Esophagus (tissue), 2 donors: ENCODE measurements at regions not wholly inside any gene's neighbourhood (a gene's known extent, or its start where the extent isn't known, plus 50 kb on each side); places are given as distances from the start of the nearest gene placed in this dataset.

Experiments
- H3K27ac ChIP-seq, 2 donors: one replicate each; pipeline ENCODE4 v1.5.1; 2013; ENCODE audit warnings: low read depth in 2 of 2, mild to moderate bottlenecking in 2 of 2, inconsistent platforms in 1 of 2, low read length in 1 of 2, moderate library complexity in 1 of 2
- H3K27me3 ChIP-seq, 2 donors: one replicate each; pipeline ENCODE4 v1.6.1; 2013; ENCODE audit warnings: low read length in 2 of 2, control low read depth in 1 of 2, mild to moderate bottlenecking in 1 of 2; ENCODE audit not compliant: insufficient read depth in 2 of 2, control insufficient read depth in 1 of 2
- H3K36me3 ChIP-seq, 2 donors: one replicate each; pipeline ENCODE4 v1.6.1; 2013; ENCODE audit warnings: low read length in 1 of 2; ENCODE audit not compliant: control insufficient read depth in 2 of 2, insufficient read depth in 2 of 2
- H3K4me1 ChIP-seq, 2 donors: one replicate each; pipeline ENCODE4 v1.6.1; 2013; ENCODE audit warnings: low read length in 1 of 2; ENCODE audit not compliant: control insufficient read depth in 2 of 2, insufficient read depth in 2 of 2
- H3K4me3 ChIP-seq, 2 donors: one replicate each; pipeline ENCODE4 v1.5.1; 2013; ENCODE audit warnings: low read length in 2 of 2, mild to moderate bottlenecking in 2 of 2, low read depth in 1 of 2, moderate library complexity in 1 of 2
- H3K9me3 ChIP-seq, 2 donors: one replicate each; pipeline ENCODE4 v1.6.1; 2013; ENCODE audit warnings: mild to moderate bottlenecking in 2 of 2, low read depth in 1 of 2, low read length in 1 of 2, moderate library complexity in 1 of 2; ENCODE audit not compliant: control insufficient read depth in 2 of 2, insufficient read depth in 1 of 2
- WGBS, 2 donors: extraction: QIAGEN DNeasy Blood & Tissue Kit; methylation state at CpG; one replicate each; pipeline ENCODE4 v1.1.7; 2013; 5-methylcytosine and 5-hydroxymethylcytosine counted together
- donor health status: healthy with polysubstance abuse.
- donor health status: Bipolar disorder and iron deficiency.

DNA sequence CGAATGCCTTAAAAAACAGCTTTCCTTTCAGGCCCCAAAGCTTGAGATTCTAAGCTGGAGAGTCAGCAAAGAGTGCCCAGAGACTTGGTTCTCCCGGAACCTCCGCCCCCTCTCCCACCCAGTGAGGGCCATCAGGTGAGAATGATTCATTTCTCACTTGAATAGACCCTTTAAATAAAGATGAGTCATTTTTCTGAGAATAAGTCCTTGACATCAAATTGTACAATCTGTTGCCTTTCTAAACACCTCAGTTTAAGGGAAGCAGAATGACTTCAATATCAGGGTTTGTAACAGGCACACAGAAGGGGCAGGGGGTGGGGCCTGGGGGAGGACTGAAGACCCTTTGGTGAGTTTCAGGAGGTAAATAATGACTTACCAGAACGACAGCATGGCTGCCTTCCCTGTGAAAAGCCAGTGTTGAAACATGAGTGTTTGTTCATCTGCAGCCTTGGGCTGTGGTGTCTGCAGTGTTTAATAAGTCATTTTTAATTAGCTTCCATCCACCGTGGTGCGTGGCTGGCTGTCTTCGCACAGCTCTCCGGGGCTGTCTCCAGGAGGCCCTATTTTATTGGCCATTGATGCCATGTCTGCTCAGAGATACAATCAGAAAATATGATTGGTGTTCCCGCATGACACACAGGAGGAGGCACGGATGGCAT, 134.9 kb upstream of the ZNF236 start:
- Histone ChIP-seq H3K27ac (no peak overlapping the region), H3K9me3 (no peaks in the 10 kb centered on the region)

DNA sequence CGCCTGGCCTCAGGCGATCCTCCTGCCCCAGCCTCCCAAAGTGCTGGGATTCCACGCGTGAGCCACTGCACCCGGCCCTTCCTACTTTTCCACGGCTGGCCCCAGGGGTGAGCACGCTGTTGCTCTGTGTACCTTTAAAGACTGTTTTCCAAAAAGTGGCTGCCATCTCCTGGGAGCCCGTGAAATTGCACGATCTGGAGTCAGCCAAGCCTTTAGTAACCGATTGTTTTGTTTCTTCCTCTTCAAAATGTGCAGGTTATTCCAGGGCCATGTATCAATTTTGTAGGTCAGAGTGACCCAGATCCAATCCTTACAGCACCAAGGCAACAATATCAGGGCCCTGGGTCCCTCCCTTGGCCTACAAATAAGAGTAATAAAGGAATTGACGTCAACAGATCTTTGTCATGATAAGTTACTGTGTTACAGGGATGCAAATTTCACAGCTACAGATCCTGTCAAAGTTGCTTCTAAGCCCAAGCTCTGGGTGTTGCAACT, 135.6 kb upstream of the ZNF236 start:
- no peak overlapping the region for H3K27ac ChIP-seq
- H3K36me3 ChIP-seq = no peaks in the 10 kb centered on the region
- H3K9me3 ChIP-seq = no peaks in the 10 kb centered on the region
- 13 to 14% methylated on average over 11 of the region's 11 CpGs for WGBS, 2 donors
- H3K4me1 ChIP-seq = peaks cover 2 to 4% of the 10 kb centered on the region in 2 donors
- H3K4me3 ChIP-seq = no peak overlapping the region
- H3K27me3 ChIP-seq = no peaks in the 10 kb centered on the region

More for the DNA sequence above, 134.9 kb upstream of the ZNF236 start:
- WGBS, 2 donors = 61 to 63% methylated on average over 10 of the region's 10 CpGs
- H3K4me3 ChIP-seq = no peak overlapping the region
- H3K36me3 ChIP-seq = no peaks in the 10 kb centered on the region
- H3K4me1 ChIP-seq = peaks cover 2 to 4% of the 10 kb centered on the region in 2 donors
- no peaks in the 10 kb centered on the region for H3K27me3 ChIP-seq

DNA sequence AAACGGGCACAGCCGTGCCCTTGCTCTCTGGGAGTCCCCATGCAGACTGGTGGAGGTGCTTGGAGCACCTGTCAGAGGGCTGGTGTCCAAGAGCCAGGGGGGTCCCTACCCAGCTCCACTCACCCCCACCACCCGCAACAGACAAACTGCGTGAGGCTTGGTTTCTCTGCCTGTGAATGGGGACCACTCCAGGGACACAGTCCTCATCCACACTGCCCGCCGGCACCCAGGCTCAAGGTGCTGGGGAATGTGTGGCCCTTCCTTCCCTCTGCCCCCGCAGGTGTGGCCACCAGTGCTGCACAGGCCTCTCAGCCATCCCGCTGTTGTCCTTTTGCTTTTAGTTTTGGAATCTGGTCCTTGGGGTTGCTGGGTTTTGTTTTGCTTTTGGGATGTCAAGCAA, 136.5 kb upstream of the ZNF236 start:
- Histone ChIP-seq H3K4me3 (no peak overlapping the region), H3K27ac (no peak overlapping the region), H3K27me3 (no peaks in the 10 kb centered on the region), H3K36me3 (no peaks in the 10 kb centered on the region), H3K9me3 (no peaks in the 10 kb centered on the region), H3K4me1 (peaks cover 2 to 4% of the 10 kb centered on the region in 2 donors)
- WGBS, 2 donors = 93 to 94% methylated on average over 8 of the region's 8 CpGs

DNA sequence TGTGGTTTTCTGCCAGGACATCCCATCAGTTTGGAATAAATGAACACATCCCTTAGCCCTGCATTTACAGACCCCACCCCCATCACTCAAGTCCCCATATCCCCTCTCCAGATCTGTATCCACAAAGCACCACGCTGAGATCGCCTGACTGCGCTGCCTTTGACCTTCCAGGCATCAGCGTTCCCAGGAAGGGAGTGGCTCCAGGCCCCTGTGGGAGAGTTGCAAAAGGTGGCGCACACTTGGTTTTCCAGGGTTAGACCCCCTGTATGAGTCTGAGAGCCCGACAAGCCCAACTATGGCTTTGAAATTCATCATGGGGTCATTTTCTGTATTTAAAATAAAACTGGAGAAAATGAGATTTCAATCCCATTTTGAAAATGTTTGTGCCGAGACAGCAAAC, 137.0 kb upstream of the ZNF236 start:
- Histone ChIP-seq H3K27ac (no peak overlapping the region), H3K36me3 (no peaks in the 10 kb centered on the region), H3K4me1 (peaks cover 2 to 4% of the 10 kb centered on the region in 2 donors), H3K9me3 (no peaks in the 10 kb centered on the region), H3K4me3 (no peak overlapping the region), H3K27me3 (no peaks in the 10 kb centered on the region)
- WGBS, 2 donors = 84 to 87% methylated on average over 7 of the region's 7 CpGs

DNA sequence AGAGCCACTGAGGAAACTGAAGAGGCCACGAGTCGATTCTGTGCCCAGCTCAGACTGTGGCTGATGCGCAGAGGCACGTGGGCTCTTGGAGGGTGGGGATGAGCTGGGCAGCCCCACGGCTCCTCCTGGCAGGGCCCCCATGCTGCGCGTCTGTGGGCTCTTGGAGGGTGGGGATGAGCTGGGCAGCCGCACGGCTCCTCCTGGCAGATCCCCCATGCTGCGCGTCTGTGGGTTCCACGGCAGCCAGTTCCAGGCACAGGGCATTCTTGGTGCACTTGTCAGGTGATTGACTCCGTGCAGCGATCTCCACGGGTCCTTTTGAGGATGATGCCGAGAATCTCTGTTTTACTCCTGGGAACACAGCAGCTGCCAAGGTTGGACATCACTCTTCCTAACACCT, 138.1 kb upstream of the ZNF236 start:
- Histone ChIP-seq H3K27ac (no peak overlapping the region), H3K4me1 (peaks cover 2 to 4% of the 10 kb centered on the region in 2 donors), H3K27me3 (no peaks in the 10 kb centered on the region), H3K36me3 (no peaks in the 10 kb centered on the region), H3K4me3 (no peak overlapping the region), H3K9me3 (no peaks in the 10 kb centered on the region)
- 77 to 80% methylated on average over 16 of the region's 16 CpGs for WGBS, 2 donors

DNA sequence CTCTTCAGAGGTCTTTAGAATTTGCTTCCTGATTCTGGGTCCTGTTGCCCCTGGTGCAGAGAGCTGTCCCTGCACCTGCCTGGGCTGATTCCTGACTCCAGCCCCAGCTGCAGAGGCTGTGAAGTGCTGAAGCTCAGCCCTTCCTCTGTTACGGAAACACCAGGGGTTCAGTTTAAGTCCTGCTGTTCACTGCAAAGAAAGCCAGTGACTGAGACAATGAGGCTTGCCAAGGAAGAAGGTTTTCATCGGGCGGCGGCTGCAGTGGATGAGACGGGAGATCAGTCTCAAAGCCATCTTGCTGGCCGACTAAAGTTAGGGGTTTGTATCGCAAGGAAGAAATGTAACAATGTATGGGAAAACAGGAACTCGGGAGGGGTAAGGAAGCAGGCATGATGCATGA, 142.4 kb upstream of the ZNF236 start:
- Histone ChIP-seq H3K27ac (no peak overlapping the region), H3K4me3 (no peak overlapping the region), H3K36me3 (no peaks in the 10 kb centered on the region), H3K9me3 (no peaks in the 10 kb centered on the region), H3K27me3 (no peaks in the 10 kb centered on the region), H3K4me1 (no peaks in the 10 kb centered on the region)
- WGBS, 2 donors = 75 to 80% methylated on average over 8 of the region's 8 CpGs

DNA sequence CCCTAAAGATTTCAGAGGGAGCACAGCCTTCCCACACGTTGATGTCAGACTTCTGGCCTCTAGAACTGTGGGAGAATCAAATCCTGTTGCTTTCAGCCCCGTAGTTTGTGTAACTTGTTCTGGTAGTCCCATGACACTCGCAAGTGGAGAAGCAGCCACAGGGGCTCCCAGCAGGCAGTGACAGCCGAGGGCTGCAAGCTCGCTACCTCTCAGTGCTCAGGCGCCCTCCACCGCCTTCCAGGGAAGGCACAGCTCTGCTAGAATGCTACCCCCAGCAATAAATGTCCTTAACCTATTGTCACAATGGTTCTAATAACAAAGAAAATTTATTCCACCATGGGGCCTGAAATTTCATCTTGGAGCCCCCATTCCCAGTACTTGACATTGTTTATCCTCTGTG, 143.1 kb upstream of the ZNF236 start:
- Histone ChIP-seq H3K27me3 (no peaks in the 10 kb centered on the region), H3K4me3 (no peak overlapping the region), H3K9me3 (no peaks in the 10 kb centered on the region), H3K4me1 (no peaks in the 10 kb centered on the region), H3K36me3 (no peaks in the 10 kb centered on the region), H3K27ac (no peak overlapping the region)
- 79 to 80% methylated on average over 7 of the region's 7 CpGs for WGBS, 2 donors

DNA sequence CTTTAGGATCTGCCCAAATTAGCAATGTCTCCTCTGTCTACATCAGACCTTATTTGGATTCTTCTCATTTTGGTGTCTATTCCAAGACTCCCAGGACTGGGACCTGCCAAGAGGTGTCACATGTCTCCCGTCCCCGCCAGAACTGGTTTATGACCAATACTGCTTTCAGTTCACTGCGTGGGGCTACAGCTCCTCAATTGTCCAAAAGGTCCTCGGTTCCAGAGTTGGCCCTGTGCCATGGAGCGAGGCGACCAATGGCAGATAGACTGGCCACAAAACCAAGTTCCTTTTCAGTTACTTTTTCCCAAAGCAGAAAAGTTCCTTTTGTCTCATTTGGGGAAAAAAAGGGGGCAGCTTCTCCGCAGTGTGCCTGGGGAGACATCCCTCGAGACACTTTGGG, 144.1 kb upstream of the ZNF236 start:
- Histone ChIP-seq H3K36me3 (no peaks in the 10 kb centered on the region), H3K4me1 (no peaks in the 10 kb centered on the region), H3K4me3 (no peak overlapping the region), H3K9me3 (no peaks in the 10 kb centered on the region), H3K27ac (no peak overlapping the region), H3K27me3 (no peaks in the 10 kb centered on the region)
- WGBS, 2 donors = 62 to 73% methylated on average over 8 of the region's 8 CpGs

DNA sequence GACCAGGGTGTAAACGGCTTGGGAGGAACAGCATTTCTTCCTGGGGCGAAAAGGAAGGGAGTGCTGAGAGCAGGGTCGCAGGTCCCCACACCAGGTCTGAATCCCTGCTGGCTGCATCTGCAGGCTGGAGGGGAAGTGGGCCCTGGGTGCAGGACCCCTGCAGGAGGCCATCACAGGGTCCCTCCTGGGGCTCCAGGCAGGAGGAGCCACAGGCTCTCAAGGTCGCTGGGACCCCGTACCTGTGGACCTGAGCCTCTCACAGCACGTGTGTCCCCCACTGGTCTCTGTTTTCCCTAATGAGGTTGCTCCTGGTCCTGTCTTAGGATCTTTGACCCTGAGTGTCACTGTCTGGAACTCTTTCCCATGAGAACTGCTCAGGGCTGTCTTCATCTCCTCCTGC, 147.8 kb upstream of the ZNF236 start:
- H3K36me3 ChIP-seq = no peaks in the 10 kb centered on the region
- H3K9me3 ChIP-seq = no peaks in the 10 kb centered on the region
- WGBS, 2 donors = 77 to 85% methylated on average over 6 of the region's 6 CpGs
- no peaks in the 10 kb centered on the region for H3K4me1 ChIP-seq
- H3K27me3 ChIP-seq = no peaks in the 10 kb centered on the region
- H3K4me3 ChIP-seq = no peak overlapping the region
- H3K27ac ChIP-seq = no peak overlapping the region
